GM19467 (cell line): ENCODE measurements at regions not wholly inside any gene's neighbourhood (a gene's known extent, or its start where the extent isn't known, plus 50 kb on each side); places are given as distances from the start of the nearest gene placed in this dataset.

Source experiments
- ATAC-seq: cut with Tn5 transposase; IDR thresholded peaks from one replicate; pipeline ENCODE4 v1.9.1; 2021; ENCODE audit warnings: mild to moderate bottlenecking, moderate library complexity; ENCODE audit not compliant: unreplicated experiment

DNA sequence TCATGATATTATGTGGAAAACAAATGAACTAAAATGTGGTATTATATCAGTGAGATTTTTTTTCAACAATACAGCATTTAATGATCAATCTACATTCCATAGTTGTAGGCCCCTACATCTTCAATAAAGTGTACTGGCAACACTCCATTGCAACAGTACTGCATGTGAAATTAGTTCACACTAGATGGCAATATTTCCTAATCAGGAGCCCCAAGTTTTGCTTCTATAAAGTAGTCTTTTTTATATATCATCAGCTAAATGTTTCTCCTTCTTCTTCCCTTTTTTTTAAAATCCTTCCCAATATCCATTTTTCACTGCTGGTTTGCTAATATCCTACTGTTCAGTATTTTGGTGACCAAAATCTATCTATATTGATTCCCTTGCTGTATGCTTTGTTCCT lies 528.3 kb upstream of the ATXN8OS start:
- ATAC-seq: no peak

DNA sequence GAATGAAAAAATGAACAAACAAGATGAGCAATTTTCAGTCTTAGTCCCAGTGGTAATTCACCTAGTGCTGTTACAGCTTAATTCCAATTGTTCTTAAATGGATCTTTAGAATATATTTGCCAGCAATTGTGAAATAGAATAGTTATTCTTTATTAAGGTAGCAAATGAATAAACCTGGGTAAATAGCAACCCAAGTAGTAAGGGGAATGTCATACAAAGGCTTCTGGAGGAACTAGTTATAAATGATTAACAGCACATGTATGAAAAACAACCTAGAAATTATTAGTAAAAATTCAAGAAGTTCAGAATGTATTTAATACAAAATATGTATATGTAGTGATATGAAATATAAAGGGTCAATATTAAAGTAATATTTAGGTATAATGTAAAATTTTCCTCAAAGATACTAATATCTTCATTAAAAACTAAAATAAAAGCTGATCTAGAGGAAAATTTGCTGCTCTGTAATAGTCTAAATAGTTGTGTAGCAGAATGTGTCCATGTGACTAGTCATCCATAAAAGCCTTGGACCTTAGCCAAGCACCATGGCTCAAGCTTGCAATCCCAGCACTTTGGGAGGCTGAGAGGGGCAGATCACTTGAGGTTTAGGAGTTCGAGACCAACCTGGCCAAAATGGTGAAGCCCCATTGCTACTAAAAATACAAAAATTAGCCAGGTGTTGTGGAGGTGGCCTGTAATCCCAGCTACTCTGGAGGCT lies 535.9 kb upstream of the ATXN8OS start:
- ATAC-seq: no peak

DNA sequence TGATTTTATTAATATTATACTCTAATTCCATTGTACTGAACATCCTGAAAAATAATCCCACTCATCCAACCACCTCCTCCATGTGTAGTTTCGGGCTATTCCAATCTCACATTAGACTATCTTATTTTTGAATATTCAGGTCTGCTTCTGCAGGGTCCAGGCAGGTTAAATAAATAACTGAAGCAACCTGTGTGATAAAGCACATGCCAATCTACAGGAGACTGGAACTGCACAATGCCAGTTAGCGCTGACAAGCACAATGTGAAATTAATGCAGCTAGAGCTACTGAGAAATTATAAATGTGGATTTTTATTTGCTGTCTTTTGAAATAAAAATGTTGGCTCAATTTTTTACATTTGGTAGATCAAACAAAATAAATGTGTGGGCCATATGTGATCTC lies 540.1 kb upstream of the ATXN8OS start:
- no peak for ATAC-seq

DNA sequence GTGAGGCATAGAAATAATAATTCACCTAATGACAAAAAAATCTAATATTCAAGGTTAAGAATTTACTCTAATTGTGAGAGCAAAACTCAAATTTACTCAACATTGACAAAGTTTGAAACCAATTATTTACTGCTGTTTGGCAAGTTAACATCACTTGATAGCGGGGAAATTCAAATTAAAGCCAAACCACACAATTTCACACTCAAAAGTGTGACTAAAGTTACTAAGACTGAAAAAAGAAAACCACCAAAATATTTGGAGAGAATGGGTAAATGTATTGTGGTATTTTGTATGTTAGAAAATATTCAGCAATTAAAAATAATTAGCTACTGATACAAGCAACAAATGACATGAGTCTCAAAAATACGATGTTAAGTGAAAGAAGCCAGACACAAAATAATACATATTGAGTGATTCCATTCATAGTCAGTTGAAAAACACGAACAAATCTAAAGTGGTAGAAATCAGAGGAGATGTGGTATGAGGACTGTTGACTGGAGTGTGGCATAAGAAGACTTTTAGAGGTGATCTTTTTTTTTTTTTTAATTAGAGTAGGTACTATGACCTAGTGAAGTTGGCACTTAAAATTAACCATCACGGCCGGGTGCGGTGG lies 541.4 kb upstream of the ATXN8OS start:
- ATAC-seq: no peak

DNA sequence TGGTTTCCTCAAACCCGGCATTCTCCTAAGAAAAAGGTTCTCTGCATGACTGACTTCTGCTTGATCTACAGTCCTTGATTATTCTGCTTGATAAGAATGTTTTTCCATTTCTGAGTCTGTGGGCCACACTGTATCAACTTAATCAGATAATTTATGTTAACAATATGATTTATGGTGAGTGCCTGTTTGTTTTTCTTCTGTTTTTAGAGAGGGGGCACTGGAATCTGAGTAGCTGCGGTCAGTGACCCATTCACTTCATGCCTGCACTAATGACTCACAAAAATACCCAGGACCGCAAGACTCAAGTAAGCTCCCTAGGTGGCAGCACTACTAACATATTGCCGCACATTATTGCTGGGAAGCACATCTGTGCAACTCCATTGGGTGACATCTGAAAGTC lies 542.3 kb upstream of the ATXN8OS start:
- ATAC-seq: no peak

DNA sequence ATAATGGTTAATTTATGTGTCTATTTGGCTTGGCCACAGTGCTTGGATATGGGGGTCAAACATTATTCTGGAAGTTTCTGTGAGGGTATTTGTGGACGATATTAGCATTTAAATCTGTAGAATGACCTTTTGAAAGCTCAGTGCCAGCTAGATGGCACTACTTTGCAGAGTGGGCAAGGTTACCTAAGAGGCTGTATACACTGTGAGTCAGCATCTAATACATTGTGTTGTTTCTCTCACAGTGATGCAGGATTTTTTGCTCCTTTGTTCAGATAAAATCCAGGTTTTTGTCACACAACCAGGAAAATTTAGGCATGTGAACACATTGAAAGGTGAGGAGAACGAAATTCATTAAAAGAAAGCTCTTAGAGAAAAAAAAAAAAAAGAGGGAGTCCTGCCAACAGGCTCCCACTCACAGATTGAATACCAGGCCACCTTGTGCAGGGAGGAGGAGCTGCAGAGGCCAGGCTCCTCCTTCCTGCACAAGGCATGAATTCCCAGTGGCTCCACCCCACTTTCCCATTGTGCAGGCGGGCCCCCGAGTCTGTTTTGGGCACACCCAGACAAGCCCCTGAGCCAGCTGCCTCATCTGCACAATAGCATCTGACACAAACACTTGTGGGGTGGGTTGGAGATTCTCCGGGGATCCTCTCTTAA lies 551.0 kb upstream of the ATXN8OS start:
- no peak for ATAC-seq

DNA sequence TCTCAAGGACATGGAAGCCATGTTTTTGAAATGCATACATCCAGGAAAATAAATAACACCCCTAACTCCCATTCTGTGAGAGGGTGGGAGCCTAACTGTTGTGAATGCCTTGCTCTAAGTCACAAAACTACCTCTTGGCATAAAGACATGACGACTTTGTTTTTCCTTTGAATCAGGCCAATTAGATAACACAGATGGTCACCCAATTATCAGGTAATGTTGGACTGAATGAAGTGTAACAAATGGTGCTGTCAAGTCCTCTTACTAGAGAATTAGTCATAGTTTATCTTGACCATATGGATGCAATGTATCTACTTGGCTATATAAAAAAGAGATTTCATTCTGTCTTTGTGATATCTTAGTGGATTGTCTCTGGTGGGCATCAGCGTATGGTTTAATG lies 553.6 kb upstream of the ATXN8OS start:
- ATAC-seq: no peak

DNA sequence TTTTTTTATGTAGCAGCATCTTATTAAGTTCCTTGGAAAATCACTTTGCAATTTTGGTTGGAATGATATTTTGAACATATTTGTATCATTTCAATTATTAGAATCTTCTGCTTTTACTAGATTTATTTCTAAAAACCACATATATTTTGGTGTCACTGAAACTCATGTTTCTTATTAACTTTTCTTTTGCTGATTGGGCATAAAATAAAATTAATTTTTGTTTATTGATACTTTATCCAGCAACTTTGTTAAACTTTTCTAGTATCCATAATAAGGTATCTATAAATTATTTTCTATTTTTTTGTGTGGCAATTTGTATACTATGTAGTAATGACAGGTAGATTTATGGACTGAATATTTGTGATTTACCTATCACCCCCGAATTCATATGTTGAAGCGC lies 556.4 kb upstream of the ATXN8OS start:
- ATAC-seq: no peak

DNA sequence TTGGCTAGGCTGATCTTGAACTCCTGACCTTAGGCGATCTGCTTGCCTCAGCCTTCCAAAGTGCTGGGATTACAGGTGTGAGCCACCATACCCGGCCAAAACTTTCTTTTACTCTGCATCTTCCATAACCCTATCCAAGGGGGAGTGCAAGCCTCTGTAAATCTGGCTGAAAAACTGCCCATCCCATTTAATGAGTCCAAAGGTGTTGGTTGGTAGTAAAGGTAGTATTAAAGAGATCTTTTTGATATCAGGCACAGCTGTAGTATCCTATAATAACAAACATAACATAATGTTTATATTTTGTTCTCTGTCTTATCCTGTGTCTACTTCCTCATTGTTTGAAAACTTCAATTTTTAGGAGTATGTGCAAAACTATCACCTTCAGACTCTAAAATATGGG lies 559.8 kb upstream of the ATXN8OS start:
- ATAC-seq: no peak

DNA sequence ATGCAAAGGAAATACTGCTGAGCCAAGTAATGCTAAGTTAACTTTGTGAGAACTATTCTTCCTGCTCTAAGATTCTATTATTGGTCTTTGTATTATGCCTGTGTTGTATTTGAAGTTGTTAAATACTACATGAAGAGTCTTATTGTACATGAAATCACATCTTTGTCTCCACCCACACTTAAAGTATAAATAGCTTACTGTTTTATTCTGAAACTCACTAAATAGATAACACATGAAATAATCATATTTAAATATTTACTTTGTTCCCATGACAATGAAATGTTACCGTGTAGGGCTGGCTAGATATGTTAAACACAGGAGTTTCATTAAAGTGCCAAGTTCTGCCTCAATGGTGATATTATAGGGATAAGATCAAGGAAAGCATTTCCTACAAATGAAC lies 562.1 kb upstream of the ATXN8OS start:
- no peak for ATAC-seq

DNA sequence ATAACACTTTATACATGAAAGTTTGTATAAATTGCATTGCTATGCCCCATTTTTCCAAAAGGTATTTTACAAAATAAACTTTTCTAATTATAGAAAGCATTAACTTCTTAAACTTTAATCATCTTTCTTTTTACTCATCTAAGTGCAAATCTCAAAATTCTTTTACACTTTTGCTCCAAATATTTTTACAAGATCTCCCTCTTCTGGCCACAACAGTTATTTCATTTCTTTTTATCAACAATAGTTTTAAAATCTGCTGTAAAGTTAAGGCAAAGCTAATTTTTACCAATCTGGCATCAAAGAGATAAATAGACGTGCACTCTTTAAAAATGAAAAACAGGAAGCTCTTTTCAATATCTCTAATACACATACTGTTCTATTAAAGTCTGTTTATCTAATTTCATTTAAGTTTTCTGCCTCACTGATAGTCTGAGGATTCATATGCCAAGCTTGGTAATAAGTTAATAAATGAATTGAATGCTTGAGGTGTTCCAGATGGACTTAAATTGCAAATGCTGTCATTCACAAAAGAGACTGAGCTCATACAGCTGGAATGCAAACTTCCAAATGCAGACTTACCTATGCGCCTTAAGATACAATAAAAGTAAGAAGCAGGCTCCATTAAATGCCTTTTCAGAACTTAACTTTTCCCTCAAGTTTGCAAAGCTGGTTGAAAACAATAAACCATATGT lies 583.0 kb upstream of the ATXN8OS start:
- ATAC-seq: no peak

DNA sequence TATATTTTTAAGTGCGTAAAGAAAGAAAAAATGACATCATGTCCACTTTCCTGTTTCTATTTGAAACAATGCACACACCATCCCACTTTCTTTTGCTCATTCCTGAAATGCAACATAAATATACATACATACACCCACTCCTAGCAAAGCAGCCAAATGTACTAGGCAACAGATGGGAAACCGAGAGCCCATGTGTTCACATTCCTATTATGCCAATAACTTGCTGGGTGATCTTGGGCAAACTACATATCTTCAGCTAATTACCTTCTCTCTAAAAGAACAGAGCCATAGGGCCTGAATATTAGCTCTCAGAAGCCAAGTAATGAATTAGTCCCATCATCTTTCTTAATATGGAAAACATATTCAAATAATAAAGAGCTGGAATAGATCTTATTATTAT lies 610.6 kb upstream of the ATXN8OS start:
- no peak for ATAC-seq

DNA sequence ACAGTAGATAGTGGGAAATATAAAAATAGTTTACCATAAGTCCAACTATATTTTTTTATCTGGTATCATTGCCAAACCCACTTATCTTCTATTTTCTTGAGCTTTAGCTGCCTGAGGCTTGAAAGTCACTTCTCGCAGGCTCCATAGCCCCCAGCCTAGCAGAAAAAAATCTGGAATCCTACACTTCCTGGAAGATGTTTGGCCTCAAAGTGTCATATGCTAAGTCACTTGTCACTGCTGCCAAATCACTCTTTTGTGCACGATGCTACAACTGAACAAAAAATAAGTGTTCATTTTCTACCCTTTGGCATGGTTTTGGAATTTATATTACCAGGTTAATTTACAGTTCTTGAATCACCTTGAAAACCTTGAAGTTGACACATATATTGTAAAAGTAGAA lies 612.5 kb upstream of the ATXN8OS start:
- no peak for ATAC-seq

DNA sequence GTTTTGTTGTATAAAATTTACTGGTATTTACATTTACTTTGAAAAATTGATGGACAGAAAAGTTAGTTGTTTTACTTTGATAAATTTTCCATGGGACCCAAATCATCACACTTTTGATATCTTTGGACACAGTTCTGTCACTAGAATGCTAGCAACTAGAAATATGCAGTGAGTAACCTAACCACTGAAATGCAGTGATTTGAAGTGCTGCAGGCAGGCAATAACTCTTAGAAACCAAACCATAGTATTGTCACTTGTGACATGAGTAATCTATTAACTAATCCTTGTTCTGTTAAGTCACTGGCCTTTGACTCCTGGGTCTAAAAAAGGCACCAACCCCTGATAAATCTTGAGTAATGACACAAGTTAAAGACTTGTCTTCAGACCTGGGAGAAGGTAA lies 620.0 kb upstream of the ATXN8OS start:
- no peak for ATAC-seq

DNA sequence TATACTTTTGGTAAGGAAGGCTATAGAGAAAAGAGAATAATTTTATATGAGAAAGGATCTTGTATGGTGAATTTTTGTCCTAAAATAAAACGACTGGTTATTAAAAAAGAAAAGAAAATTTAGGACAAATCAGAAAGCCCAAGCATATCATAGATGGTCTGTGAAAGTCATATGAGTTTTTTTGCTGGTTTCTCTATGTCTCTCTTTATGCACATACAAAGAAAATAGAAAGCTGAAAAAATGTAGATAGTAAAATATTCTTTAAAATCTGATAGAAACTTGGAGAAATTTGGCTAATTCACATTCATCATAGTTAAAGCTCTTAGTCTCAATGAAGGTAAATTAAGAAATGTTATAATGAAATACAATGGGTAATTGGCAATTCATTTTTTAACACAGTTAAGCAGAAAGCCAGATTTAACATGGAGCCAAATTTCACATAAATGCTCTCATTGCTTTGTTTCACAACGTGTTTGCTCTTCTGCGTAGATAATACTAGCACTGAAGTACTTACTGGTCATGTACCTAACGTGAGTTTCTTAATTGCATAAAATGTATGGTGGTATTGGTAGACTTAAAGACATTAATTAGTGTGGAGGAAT lies 621.5 kb upstream of the ATXN8OS start:
- ATAC-seq: no peak

DNA sequence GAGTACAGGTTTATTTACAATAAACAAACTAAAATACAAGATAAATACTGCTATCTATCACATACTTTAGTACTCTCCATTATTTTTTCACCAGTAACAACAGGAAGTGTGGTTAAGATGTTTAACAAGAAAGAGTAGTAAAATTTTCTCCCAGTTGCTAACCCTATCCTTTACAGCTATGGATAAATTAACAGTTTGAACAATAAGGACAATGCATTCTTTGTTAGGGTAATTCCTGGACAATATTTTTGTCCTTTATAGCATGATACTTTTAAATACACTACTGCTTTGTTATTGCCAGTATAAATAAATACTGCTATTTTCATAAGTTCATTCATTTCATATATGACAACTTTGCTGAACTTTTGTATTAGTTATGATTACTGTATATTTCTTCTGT lies 630.2 kb upstream of the ATXN8OS start:
- no peak for ATAC-seq

DNA sequence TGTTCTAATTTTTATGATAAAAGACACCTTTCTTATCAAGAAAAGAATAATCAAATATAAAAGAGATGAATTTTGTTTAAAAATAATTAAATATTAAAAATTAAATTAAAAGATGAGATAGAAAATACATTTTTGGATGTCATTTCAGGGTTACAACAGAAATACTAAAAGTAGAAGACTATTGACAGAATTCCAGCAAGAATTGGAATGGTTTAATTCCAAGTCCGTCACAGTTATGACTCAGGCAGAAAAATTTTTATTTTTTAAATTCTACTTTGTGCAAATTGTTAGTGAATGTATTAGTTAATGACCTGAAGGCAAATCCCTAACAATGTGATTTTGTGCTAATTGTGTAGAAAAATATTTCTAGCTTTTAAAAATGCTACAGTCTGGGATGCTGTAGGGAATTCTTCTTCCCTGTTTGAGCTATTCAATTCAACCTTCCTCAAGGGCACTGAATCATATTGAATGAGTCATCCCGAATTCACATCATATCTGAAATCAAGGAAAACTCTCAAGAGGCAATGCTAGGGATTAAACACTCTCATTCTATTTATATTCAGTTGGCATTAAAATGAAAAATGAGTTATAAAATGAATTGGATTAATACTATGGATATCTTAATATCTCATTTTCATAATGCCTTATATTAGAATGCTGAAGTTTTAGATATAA lies 633.5 kb upstream of the ATXN8OS start:
- ATAC-seq: no peak

DNA sequence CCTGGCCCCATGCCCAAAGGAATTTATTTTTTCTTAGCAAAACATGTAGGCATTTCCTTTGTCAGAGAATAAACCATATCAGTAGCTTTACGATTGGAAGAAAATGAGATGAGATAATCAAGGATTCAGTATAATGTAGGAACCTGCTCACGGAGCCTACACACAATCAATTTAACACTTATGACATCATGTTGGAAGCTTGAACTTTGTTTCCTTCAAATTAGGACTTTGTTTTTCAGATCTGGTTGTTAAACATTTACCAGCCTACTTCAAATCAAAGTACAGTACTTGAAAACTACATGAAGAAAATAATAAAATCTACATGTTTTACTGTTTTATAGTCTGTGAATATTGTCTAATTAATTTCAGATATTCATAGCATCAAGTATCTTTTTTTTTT lies 639.0 kb upstream of the ATXN8OS start:
- no peak for ATAC-seq

DNA sequence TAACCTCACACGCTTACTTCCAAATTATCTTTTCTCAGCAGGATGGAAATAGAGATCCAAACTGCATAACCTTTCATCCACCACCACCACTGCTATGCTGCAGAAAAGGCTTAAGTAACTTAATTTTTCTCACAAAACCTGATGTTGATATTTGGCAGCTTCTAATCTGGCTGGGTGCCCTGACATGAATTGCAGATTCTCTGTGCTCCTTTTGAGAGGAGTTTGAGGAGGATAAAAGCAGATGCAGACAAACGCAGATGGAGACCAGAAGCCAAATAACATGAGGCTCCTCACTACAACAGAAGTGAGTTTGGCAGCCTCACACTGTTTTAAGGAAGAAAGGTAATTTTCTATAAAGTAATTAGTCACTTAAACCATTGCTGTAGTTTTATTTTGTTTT lies 646.2 kb upstream of the ATXN8OS start:
- ATAC-seq: no peak

DNA sequence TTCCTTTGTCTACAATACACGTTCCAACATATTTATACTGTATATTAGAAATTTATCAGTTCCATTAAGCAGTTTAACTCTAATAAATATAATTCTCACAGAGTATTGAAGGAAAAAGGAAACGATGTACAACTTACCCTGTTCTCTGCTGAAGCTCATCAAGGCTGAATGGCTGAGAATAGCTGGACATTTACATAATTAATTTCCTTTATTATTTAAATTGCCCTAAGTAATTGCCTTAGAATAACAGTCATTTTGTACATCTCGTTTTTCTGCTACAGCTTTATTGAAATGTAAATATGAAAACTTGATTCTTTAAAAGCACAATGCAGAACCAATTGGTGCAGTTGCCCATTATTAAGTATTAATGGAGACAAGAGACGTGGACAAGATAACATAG lies 648.3 kb upstream of the ATXN8OS start:
- ATAC-seq: no peak

DNA sequence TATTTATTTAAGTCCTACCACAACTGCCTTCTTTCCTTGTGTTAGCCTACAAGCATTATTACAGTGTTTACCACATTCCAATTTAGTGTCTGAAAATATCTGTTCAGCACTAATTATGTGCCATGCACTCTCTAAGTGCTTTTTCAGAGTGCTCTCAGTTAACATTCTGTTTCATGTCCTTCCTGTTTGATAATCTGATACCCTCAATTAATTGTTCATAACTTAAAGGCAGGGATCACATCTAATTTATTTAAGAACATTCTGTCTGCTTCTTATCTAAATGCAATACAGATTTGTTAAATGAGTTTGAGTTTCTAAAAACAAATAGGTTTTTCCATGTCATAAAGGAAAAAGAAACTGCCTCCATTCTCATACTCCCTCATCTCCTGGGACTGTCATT lies 649.6 kb upstream of the ATXN8OS start:
- ATAC-seq: no peak
